Activated T-cell treated with anti-CD3 and anti-CD28 coated beads, Interleukin-2, amount 50 U/mL, for 72 hours (primary cell): ENCODE measurements at regions not wholly inside any gene's neighbourhood (a gene's known extent, or its start where the extent isn't known, plus 50 kb on each side); places are given as distances from the start of the nearest gene placed in this dataset.

Experiments
- ATAC-seq, 2 donors: fragments of 150-1000 bp; cut with Tn5 transposase; replicated peaks in 1 of 2; 2 replicates each; pipeline ENCODE4 v1.10.0; 2021; ENCODE audit warnings: moderate library complexity in 2 of 2, mild to moderate bottlenecking in 1 of 2
- DNase-seq, 2 donors: peaks; one replicate each; pipeline ENCODE4 v3.0.0; 2021 to 2022; ENCODE audit warnings: mixed read lengths in 1 of 2
- H3K27ac Mint-ChIP-seq: one replicate; pipeline ENCODE4 v1.8.0; 2022; ENCODE audit warnings: mild to moderate bottlenecking, moderate library complexity, mixed read lengths
- H3K27me3 Mint-ChIP-seq: one replicate; pipeline ENCODE4 v1.8.0; 2022; ENCODE audit warnings: low read depth, mixed read lengths
- H3K36me3 Mint-ChIP-seq, 2 donors: one replicate each; pipeline ENCODE4 v1.8.0; 2022; ENCODE audit warnings: mixed read lengths in 2 of 2, mild to moderate bottlenecking in 1 of 2; ENCODE audit not compliant: insufficient read depth in 2 of 2
- H3K4me1 Mint-ChIP-seq: one replicate; pipeline ENCODE4 v1.8.0; 2022; ENCODE audit warnings: low read depth, mixed read lengths
- H3K4me3 Mint-ChIP-seq, 2 donors: one replicate each; pipeline ENCODE4 v1.8.0; 2022; ENCODE audit warnings: mild to moderate bottlenecking in 2 of 2, mixed read lengths in 2 of 2, moderate library complexity in 2 of 2
- H3K9me3 Mint-ChIP-seq, 2 donors: one replicate each; pipeline ENCODE4 v1.8.0; 2022; ENCODE audit warnings: mixed read lengths in 2 of 2

DNA sequence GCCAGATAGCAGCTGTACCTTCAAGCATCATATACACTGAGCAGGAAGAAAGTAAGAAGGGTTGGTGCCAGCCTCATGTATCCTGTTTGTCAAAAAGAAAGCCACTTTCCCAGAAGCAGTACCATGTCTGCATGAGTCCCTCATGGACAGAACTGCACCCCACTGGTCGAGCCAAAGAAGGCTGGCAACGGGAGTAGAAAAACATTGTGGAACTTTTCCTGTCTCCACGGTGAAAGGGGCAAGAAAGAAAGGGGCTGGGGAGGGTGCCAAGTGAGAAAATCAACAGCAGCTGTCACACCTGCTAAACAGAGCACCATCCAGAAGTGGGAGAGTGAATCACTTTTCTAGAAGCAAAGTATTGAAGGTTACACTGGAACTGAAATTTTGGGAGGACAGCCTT, 621.7 kb downstream of the LMO4 start:
- H3K4me1 Mint-ChIP-seq = peaks cover 5% of the 10 kb centered on the region
- no peaks in the 10 kb centered on the region for H3K9me3 Mint-ChIP-seq
- peaks cover 21% of the 10 kb centered on the region for H3K27me3 Mint-ChIP-seq
- DNase-seq (no peak), ATAC-seq (no peak)
- no peak overlapping the region for H3K27ac Mint-ChIP-seq
- H3K4me3 Mint-ChIP-seq = no peak overlapping the region
- no peaks in the 10 kb centered on the region for H3K36me3 Mint-ChIP-seq

DNA sequence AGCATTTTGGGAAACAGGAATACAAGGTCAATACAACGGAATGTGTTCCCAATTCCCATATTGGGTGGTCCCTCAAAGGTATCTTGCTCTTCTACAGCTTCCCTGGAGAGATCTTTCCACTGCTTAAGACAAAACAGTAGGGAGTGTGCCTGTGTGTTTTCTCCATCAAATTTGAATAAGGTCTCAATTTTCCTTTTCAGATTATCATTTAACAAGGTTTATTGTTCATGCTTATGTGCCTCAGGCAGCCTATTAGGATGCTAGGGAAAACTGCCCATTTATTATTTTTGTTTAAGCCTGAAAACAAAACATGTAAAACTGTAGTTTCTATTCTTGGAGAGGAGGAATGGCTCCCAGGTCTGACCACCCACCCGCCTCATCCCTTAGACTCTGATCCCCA, 622.7 kb downstream of the LMO4 start:
- Mint-ChIP-seq H3K4me3 (no peak overlapping the region), H3K27me3 (peaks cover 21% of the 10 kb centered on the region), H3K27ac (no peak overlapping the region), H3K4me1 (peaks cover 5% of the 10 kb centered on the region), H3K36me3 (no peaks in the 10 kb centered on the region), H3K9me3 (no peaks in the 10 kb centered on the region)
- ATAC-seq = no peak
- DNase-seq = no peak

DNA sequence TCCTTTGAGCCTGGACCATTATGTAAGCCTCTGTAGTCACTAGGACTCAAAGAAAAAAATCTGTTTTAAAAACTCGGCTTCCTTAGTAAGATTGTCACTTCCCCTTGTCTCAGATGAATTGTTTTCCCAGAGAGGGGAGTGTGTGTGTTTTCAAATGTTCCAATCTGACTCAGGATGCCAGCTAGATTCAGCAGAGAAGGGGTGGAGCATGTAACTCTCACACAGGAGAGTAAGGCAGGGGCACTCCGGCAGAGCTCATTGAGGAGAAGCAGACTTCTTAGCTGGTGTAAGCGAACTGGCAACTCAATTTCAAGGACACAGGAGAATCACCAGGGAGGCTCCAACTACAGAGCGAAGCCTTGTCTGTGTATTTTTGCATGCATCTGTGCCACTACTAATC, 623.2 kb downstream of the LMO4 start:
- Mint-ChIP-seq H3K4me1 (peaks cover 5% of the 10 kb centered on the region), H3K27ac (no peak overlapping the region), H3K4me3 (no peak overlapping the region), H3K9me3 (no peaks in the 10 kb centered on the region), H3K27me3 (peaks cover 21% of the 10 kb centered on the region), H3K36me3 (no peaks in the 10 kb centered on the region)
- no peak for ATAC-seq
- no peak for DNase-seq

DNA sequence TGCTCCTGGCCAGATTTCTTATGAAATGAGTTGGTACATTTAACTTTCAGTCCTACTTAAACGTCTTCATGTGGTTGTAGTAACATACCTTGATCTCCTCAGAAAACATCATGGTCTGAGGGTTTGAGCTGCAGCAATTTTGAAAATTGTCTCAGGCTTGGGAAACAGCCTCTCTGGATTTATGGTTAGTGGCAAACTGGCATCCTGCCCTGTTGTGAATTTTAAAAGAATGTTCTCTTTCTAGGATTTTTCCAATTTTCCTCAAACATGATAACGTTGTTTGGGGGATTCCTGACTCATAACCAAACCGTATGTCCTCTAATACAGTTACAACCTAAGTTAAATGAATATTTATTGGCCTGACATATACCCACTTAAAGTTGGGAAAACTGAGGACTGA, 624.4 kb downstream of the LMO4 start:
- DNase-seq (no peak), ATAC-seq (no peak)
- no peaks in the 10 kb centered on the region for H3K36me3 Mint-ChIP-seq
- H3K27ac Mint-ChIP-seq = no peak overlapping the region
- peaks cover 21% of the 10 kb centered on the region for H3K27me3 Mint-ChIP-seq
- peaks cover 5% of the 10 kb centered on the region for H3K4me1 Mint-ChIP-seq
- no peak overlapping the region for H3K4me3 Mint-ChIP-seq
- H3K9me3 Mint-ChIP-seq = no peaks in the 10 kb centered on the region

DNA sequence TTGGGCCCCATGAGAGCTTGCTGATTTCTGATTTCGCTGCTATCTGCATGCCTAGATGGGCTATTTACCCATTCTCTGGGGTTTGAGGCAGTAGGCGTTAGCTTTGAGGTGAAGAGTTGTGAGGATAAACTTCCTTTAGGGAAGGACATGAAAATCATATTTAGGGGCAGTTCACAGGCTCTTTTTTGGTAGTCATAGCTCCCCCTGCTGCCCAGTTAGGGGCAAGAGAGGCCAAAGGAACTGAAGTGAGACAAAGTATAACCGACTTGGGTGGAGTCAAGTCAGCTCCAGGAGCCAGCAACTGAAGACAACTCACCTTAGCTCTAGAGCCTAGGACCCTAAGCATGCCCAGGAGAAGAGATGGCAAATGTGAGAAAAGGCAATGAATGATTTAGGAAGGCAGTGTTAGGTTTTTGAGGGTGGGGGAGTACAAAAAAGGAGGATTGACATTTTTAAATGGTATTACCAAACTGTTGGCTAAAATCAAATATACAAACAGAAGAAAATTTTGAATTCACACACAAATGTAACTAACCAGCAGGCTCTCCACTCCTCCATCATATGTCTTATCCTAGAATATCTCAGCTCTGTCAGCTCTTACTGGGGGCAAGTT, 625.2 kb downstream of the LMO4 start:
- peak; percentile 38 to 49 for DNase-seq
- peak; percentile 53 to 57 for ATAC-seq
- Mint-ChIP-seq H3K4me1 (peaks cover 5% of the 10 kb centered on the region), H3K9me3 (no peaks in the 10 kb centered on the region), H3K36me3 (no peaks in the 10 kb centered on the region), H3K27me3 (peaks cover 23% of the 10 kb centered on the region), H3K27ac (no peak overlapping the region), H3K4me3 (no peak overlapping the region)

DNA sequence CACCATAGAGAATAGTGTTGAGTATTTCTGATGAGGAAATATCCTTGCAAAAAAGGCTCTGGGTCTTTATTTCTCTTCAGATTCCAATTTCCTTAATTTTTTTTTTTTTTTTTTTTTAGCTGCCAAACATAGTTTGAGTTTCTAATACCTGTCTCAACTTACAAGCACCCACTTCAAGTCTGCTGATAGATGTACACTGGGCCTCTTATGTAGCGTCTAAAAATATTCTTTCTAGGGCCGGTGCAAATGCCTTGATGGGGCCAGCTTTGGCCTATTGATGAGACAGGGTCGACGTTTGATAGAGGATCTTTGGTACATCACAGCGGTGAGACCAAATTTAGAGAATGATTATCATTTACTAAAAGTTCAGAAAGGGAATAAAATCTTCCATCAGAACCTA, 626.4 kb downstream of the LMO4 start:
- Mint-ChIP-seq H3K4me3 (no peak overlapping the region), H3K27ac (no peak overlapping the region), H3K27me3 (peaks cover 24% of the 10 kb centered on the region), H3K36me3 (no peaks in the 10 kb centered on the region), H3K4me1 (peaks cover 5% of the 10 kb centered on the region), H3K9me3 (no peaks in the 10 kb centered on the region)
- ATAC-seq = no peak
- no peak for DNase-seq

DNA sequence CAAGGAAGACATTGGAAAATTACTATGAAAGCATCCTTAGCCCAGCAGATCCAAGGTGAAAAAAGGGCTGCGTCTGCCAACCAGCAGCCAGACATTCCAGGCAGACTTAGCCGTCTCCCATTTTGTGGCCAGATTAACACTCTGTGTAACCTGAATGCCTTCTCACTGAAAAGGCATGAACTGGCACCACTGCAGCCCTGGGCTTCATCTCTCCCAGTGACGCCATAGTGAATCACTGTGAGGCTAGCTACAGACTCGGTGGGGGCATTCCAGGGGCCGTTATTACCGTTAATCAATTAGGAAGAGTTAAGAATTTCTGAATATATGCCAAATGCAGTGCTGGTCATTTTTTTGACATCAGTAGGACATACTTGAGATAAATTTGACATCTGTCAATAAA, 627.4 kb downstream of the LMO4 start:
- Mint-ChIP-seq H3K9me3 (no peaks in the 10 kb centered on the region), H3K27me3 (peaks cover 24% of the 10 kb centered on the region), H3K27ac (no peak overlapping the region), H3K4me3 (no peak overlapping the region), H3K36me3 (no peaks in the 10 kb centered on the region), H3K4me1 (peaks cover 5% of the 10 kb centered on the region)
- DNase-seq (no peak), ATAC-seq (no peak)

DNA sequence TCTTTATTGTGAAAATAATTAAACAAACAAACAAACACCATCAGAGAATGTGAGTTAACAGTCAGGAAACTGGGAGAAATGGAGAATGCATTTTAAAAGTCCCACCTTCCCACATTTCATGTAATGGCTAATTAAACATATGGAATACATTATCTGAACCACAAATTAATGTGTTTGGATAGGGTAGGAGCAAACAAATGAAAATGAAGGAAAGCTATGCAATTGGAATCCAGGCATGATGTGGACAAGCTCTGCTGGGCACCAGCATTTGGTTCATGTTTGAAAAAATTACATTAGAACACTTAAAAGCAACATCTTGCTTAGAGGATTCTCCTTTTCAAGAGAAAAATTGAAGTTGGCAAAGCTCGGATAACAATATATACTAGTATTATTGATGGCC, 628.1 kb downstream of the LMO4 start:
- no peak overlapping the region for H3K27ac Mint-ChIP-seq
- no peaks in the 10 kb centered on the region for H3K36me3 Mint-ChIP-seq
- DNase-seq (no peak), ATAC-seq (no peak)
- H3K9me3 Mint-ChIP-seq = no peaks in the 10 kb centered on the region
- H3K27me3 Mint-ChIP-seq = peaks cover 24% of the 10 kb centered on the region
- H3K4me1 Mint-ChIP-seq = peaks cover 5% of the 10 kb centered on the region
- H3K4me3 Mint-ChIP-seq = no peak overlapping the region

DNA sequence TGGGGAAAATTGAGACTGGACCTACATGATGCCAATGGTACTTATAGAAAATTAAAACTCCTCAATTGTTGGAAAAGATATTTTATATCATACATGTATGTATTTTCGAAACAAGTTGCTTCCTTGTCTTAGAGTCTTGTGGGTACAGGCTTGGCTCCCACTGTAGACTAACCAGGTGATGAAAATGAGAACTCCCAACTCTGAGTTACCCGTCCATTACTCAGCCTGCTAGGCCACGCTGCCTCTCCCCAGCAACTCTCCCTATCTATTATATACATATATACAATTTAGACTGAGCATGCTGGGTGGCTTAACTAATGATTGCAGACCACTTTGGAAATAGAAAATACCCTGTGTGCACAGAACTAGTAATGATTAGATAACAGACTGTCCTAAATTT, 628.7 kb downstream of the LMO4 start:
- ATAC-seq = no peak
- Mint-ChIP-seq H3K36me3 (no peaks in the 10 kb centered on the region), H3K27ac (no peak overlapping the region), H3K4me1 (peaks cover 5% of the 10 kb centered on the region), H3K4me3 (no peak overlapping the region), H3K27me3 (peaks cover 24% of the 10 kb centered on the region), H3K9me3 (no peaks in the 10 kb centered on the region)
- no peak for DNase-seq

DNA sequence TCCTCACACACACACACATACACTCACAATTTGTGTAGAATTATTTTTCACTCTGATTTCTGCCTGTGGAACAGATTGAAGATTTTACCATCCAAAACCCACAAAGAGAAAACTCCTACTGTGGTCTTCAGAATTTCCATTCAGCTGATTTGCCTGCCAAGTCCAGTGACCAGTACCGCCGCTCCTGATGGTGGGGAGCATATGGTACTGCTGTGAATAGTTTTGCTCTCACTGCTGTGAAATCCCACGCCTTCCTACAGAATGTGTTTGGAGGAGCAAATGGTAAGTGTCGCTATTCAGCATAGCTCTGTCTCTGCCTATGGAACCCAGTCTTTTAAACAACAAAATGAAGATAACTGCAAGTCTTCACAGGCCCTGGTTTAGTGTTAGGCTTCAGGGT, 629.5 kb downstream of the LMO4 start:
- ATAC-seq = no peak

DNA sequence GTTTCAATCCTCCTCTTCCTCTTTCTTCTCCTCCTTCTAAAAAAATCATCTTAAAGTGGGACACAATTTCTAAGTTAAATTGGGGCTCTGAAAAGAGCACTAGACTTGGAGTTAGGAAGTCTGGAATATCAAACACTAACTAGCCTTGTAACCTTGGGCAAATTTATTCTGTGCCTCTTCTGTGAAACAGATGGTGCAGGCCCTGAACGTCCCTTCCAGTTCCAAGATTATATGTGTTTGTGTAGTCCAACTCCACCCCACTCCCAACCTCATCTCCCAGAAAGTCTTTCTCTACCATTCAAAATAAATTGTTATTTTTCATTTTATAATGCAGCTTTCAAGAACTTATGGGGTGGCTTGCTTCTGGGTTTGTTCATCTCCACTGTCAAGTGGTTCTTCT, 630.0 kb downstream of the LMO4 start:
- no peak overlapping the region for H3K27ac Mint-ChIP-seq
- no peaks in the 10 kb centered on the region for H3K9me3 Mint-ChIP-seq
- no peaks in the 10 kb centered on the region for H3K36me3 Mint-ChIP-seq
- DNase-seq = no peak
- peaks cover 4% of the 10 kb centered on the region for H3K4me1 Mint-ChIP-seq
- no peak for ATAC-seq
- H3K4me3 Mint-ChIP-seq = no peak overlapping the region
- H3K27me3 Mint-ChIP-seq = peaks cover 18% of the 10 kb centered on the region

More for the DNA sequence above, 629.5 kb downstream of the LMO4 start:
- no peak for DNase-seq
- peaks cover 23% of the 10 kb centered on the region for H3K27me3 Mint-ChIP-seq
- peaks cover 5% of the 10 kb centered on the region for H3K4me1 Mint-ChIP-seq
- no peaks in the 10 kb centered on the region for H3K9me3 Mint-ChIP-seq
- no peak overlapping the region for H3K4me3 Mint-ChIP-seq
- H3K27ac Mint-ChIP-seq = no peak overlapping the region
- no peaks in the 10 kb centered on the region for H3K36me3 Mint-ChIP-seq

DNA sequence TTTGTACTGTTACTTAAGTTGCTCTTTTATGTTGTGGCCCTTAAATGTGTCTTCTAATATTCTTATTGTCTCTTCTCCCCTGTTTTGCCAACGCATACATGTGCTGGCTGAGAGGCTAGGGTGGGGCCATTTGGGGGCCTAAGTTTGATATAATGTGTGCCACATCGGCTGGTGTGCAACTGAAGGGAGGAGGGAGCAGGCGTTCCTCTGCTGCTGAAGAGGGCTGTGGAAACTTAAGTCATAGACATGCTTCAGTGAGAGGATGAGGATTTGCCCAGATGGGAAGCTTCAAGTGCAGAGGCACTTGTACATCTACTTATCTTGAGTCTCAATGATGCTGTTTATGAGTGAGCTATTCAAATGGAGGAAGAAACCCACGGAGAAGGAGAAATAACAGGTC, 630.6 kb downstream of the LMO4 start:
- Mint-ChIP-seq H3K27me3 (peaks cover 14% of the 10 kb centered on the region), H3K4me3 (no peak overlapping the region), H3K27ac (no peak overlapping the region), H3K4me1 (no peaks in the 10 kb centered on the region), H3K9me3 (no peaks in the 10 kb centered on the region), H3K36me3 (no peaks in the 10 kb centered on the region)
- ATAC-seq (no peak), DNase-seq (no peak)

DNA sequence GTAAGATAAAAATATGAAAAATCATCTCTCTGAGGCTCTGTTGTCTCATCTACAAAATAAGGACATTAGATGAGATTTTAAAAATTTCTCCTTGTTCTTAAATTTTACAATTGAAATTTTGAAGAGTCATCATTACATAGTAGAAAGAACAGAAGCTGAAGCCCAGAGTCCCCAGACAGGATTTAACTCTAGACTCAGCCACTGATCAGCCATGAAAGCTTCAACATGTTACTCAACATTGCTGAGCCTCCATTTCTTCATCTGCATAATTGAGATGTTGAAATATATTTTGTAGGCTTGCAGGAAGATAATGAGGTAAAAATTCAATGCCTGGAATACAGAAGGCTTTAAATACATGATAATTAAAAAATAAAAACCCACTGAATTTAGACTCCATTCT, 633.3 kb downstream of the LMO4 start:
- H3K27me3 Mint-ChIP-seq = peaks cover 14% of the 10 kb centered on the region
- no peaks in the 10 kb centered on the region for H3K4me1 Mint-ChIP-seq
- DNase-seq = no peak
- H3K27ac Mint-ChIP-seq = no peak overlapping the region
- no peak overlapping the region for H3K4me3 Mint-ChIP-seq
- H3K36me3 Mint-ChIP-seq = no peaks in the 10 kb centered on the region
- H3K9me3 Mint-ChIP-seq = no peaks in the 10 kb centered on the region
- no peak for ATAC-seq

DNA sequence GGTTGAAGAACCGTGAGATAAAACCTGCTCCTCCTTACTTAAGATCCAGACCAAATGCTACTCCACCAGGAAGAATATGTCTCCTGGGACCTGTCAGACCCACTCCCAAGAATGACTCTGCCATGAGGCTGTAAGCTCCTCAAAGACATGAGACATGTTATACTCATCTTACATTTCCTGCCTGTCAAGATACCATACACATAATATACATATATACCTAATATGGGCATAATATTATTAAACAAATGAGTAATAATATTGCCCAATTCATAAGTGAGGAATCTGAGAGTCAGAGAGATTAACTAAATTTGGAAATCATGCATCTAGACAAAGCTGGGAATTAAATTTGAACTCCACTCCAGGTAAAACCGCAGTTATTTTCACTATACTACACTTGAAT, 634.9 kb downstream of the LMO4 start:
- ATAC-seq (no peak), DNase-seq (no peak)
- H3K27me3 Mint-ChIP-seq = peaks cover 10% of the 10 kb centered on the region
- H3K4me1 Mint-ChIP-seq = no peaks in the 10 kb centered on the region
- no peak overlapping the region for H3K27ac Mint-ChIP-seq
- H3K36me3 Mint-ChIP-seq = no peaks in the 10 kb centered on the region
- no peaks in the 10 kb centered on the region for H3K9me3 Mint-ChIP-seq
- no peak overlapping the region for H3K4me3 Mint-ChIP-seq
